Neural cell (in vitro differentiated cells): ENCODE measurements at regions not wholly inside any gene's neighbourhood (a gene's known extent, or its start where the extent isn't known, plus 50 kb on each side); places are given as distances from the start of the nearest gene placed in this dataset.
"Not testable (repeated sequence)": the region's sequence is repeated elsewhere in the genome, so short reads cannot be mapped to it uniquely, and the experiment has no call there.

ENCODE experiments used
- H2AFZ ChIP-seq: fragments of 200-600, 300-800 bp; sonication (generic), shearing (Covaris generic); 2 replicates; pipeline ENCODE4 v1.6.0; 2014; ENCODE audit warnings: low read depth, mild to moderate bottlenecking, antibody characterized with exemption, low read length, moderate library complexity
- H3F3A ChIP-seq: fragments of 200-600 bp; shearing (Covaris generic); 2 replicates; pipeline ENCODE4 v1.6.1; 2016; ENCODE audit warnings: mild to moderate bottlenecking, moderate library complexity, mixed read lengths, antibody characterized with exemption, low read length; ENCODE audit not compliant: insufficient read depth, poor library complexity, severe bottlenecking
- H3K27ac ChIP-seq: fragments of 200-600, 300-800 bp; sonication (generic), shearing (Covaris generic); 2 replicates; pipeline ENCODE4 v1.5.1; 2014; ENCODE audit warnings: mild to moderate bottlenecking, low read length, moderate library complexity
- H3K27me3 ChIP-seq: fragments of 300-800, 200-600 bp; sonication (generic), shearing (Covaris generic); 2 replicates; pipeline ENCODE4 v1.6.0; 2014; ENCODE audit warnings: mild to moderate bottlenecking, low read depth, low read length, moderate library complexity; ENCODE audit not compliant: insufficient read depth
- H3K36me3 ChIP-seq: fragments of 300-800, 200-600 bp; sonication (generic), shearing (Covaris generic); 2 replicates; pipeline ENCODE4 v1.5.1; 2014; ENCODE audit warnings: mild to moderate bottlenecking, antibody characterized with exemption, low read length, moderate library complexity; ENCODE audit not compliant: insufficient read depth
- H3K4me2 ChIP-seq: fragments of 300-800, 200-600 bp; sonication (generic), shearing (Covaris generic); 2 replicates; pipeline ENCODE4 v1.6.0; 2014; ENCODE audit warnings: mild to moderate bottlenecking, low read length
- H3K4me3 ChIP-seq: fragments of 300-800, 200-600 bp; sonication (generic), shearing (Covaris generic); 2 replicates; pipeline ENCODE4 v1.5.1; 2014; ENCODE audit warnings: mild to moderate bottlenecking, low read length, moderate library complexity
- H3K79me2 ChIP-seq: fragments of 200-600 bp; shearing (Covaris generic); replicated peaks from 2 replicates; pipeline ENCODE4 v1.6.0; 2014; ENCODE audit warnings: mild to moderate bottlenecking, low read length, moderate library complexity; ENCODE audit not compliant: insufficient read depth
- H3K9ac ChIP-seq: fragments of 300-800, 200-600 bp; sonication (generic), shearing (Covaris generic); 2 replicates; pipeline ENCODE4 v1.6.1; 2016; ENCODE audit warnings: mild to moderate bottlenecking, low read length, mixed read lengths
- H3K9me2 ChIP-seq: fragments of 200-600 bp; shearing (Covaris generic); 2 replicates; pipeline ENCODE4 v1.6.1; 2016; ENCODE audit warnings: mild to moderate bottlenecking, low read length, mixed read lengths; ENCODE audit not compliant: insufficient read depth
- H3K9me3 ChIP-seq: fragments of 200-600, 300-800 bp; sonication (generic), shearing (Covaris generic); 2 replicates; pipeline ENCODE4 v1.6.1; 2016; ENCODE audit warnings: mild to moderate bottlenecking, mixed run types, low read length, moderate library complexity, mixed read lengths
- H4K20me1 ChIP-seq: fragments of 200-600 bp; shearing (Covaris generic); 2 replicates; pipeline ENCODE4 v1.6.1; 2016; ENCODE audit warnings: mild to moderate bottlenecking, mixed run types; ENCODE audit not compliant: insufficient read depth

- H3K36me3 ChIP-seq, H3K4me2 ChIP-seq, H3F3A ChIP-seq, H2AFZ ChIP-seq, H3K9me2 ChIP-seq, H3K79me2 ChIP-seq, H3K27ac ChIP-seq, H3K27me3 ChIP-seq, H3K9me3 ChIP-seq, H3K4me3 ChIP-seq, H4K20me1 ChIP-seq, H3K9ac ChIP-seq: not testable (repeated sequence)
Observed at GRCh38 chrX:63235963-63236362, 115.2 kb downstream of the SPIN4 start.

GRCh38 chrX:63233013-63233412, 118.1 kb downstream of the SPIN4 start:
- H3K9ac ChIP-seq, H3K27me3 ChIP-seq, H4K20me1 ChIP-seq, H3K9me3 ChIP-seq, H3F3A ChIP-seq, H3K79me2 ChIP-seq, H3K9me2 ChIP-seq, H3K4me2 ChIP-seq, H2AFZ ChIP-seq, H3K4me3 ChIP-seq, H3K27ac ChIP-seq, H3K36me3 ChIP-seq: not testable (repeated sequence)

GRCh38 chrX:63218202-63218601, 132.9 kb downstream of the SPIN4 start:
- not testable (repeated sequence) for H4K20me1 ChIP-seq, H3K36me3 ChIP-seq, H2AFZ ChIP-seq, H3K4me2 ChIP-seq, H3K9me2 ChIP-seq, H3K27me3 ChIP-seq, H3F3A ChIP-seq, H3K9me3 ChIP-seq, H3K9ac ChIP-seq, H3K79me2 ChIP-seq, H3K27ac ChIP-seq, H3K4me3 ChIP-seq

- H3K4me3 ChIP-seq, H3K4me2 ChIP-seq, H4K20me1 ChIP-seq, H3F3A ChIP-seq, H3K27ac ChIP-seq, H3K9me3 ChIP-seq, H3K27me3 ChIP-seq, H3K9ac ChIP-seq, H3K36me3 ChIP-seq, H3K79me2 ChIP-seq, H2AFZ ChIP-seq, H3K9me2 ChIP-seq: not testable (repeated sequence)
Observed at GRCh38 chrX:63217549-63217948, 133.6 kb downstream of the SPIN4 start.

- not testable (repeated sequence) for H4K20me1 ChIP-seq, H3K9me3 ChIP-seq, H2AFZ ChIP-seq, H3K27me3 ChIP-seq, H3K4me2 ChIP-seq, H3K4me3 ChIP-seq, H3F3A ChIP-seq, H3K36me3 ChIP-seq, H3K79me2 ChIP-seq, H3K9me2 ChIP-seq, H3K9ac ChIP-seq, H3K27ac ChIP-seq
Observed at GRCh38 chrX:63209645-63210044, 141.5 kb downstream of the SPIN4 start.

GRCh38 chrX:63209128-63209527, 142.0 kb downstream of the SPIN4 start:
- not testable (repeated sequence) for H3K27me3 ChIP-seq, H3K9me2 ChIP-seq, H3K9ac ChIP-seq, H3K27ac ChIP-seq, H3K4me3 ChIP-seq, H2AFZ ChIP-seq, H3K4me2 ChIP-seq, H3K9me3 ChIP-seq, H3F3A ChIP-seq, H3K79me2 ChIP-seq, H3K36me3 ChIP-seq, H4K20me1 ChIP-seq

GRCh38 chrX:63204266-63205074, 146.7 kb downstream of the SPIN4 start:
- not testable (repeated sequence) for H3K27me3 ChIP-seq, H3K9me2 ChIP-seq, H3K4me2 ChIP-seq, H3K9ac ChIP-seq, H3K9me3 ChIP-seq, H3K4me3 ChIP-seq, H3F3A ChIP-seq, H3K27ac ChIP-seq, H3K36me3 ChIP-seq, H3K79me2 ChIP-seq, H2AFZ ChIP-seq, H4K20me1 ChIP-seq

- H3F3A ChIP-seq, H3K27me3 ChIP-seq, H3K36me3 ChIP-seq, H3K27ac ChIP-seq, H2AFZ ChIP-seq, H3K4me3 ChIP-seq, H3K9me2 ChIP-seq, H3K9ac ChIP-seq, H3K4me2 ChIP-seq, H4K20me1 ChIP-seq, H3K9me3 ChIP-seq, H3K79me2 ChIP-seq: not testable (repeated sequence)
Observed at GRCh38 chrX:63201987-63202386, 149.1 kb downstream of the SPIN4 start.
